HUDEP-2 (cell line): ENCODE measurements at regions not wholly inside any gene's neighbourhood (a gene's known extent, or its start where the extent isn't known, plus 50 kb on each side); places are given as distances from the start of the nearest gene placed in this dataset.
"Not testable (repeated sequence)": the region's sequence is repeated elsewhere in the genome, so short reads cannot be mapped to it uniquely, and the experiment has no call there.

Experiments
- DNase-seq, 76 experiments: peaks; one replicate each; lab custom pipeline; 2025; ENCODE audit not compliant: unreplicated experiment in 76 of 76; lab: John Stamatoyannopoulos, UW

GRCh38 chr15:95111969-95112368 is 880.6 kb downstream of the MCTP2 start:
- no peak for DNase-seq

- no peak for DNase-seq
Observed at GRCh38 chr15:95113041-95113440, 881.7 kb downstream of the MCTP2 start.

- DNase-seq, result no peak
Observed at GRCh38 chr15:95119041-95119610, 887.8 kb downstream of the MCTP2 start.

GRCh38 chr15:95120595-95120994 is 889.2 kb downstream of the MCTP2 start:
- DNase-seq, result no peak

- DNase-seq, result no peak
Observed at GRCh38 chr15:95121191-95121590, 889.8 kb downstream of the MCTP2 start.

GRCh38 chr15:95125803-95126202 is 894.4 kb downstream of the MCTP2 start:
- no peak for DNase-seq

- no peak for DNase-seq
Observed at GRCh38 chr15:95127356-95127755, 896.0 kb downstream of the MCTP2 start.

GRCh38 chr15:95129574-95129973 is 898.2 kb downstream of the MCTP2 start:
- no peak for DNase-seq

GRCh38 chr15:95131131-95131556 is 899.8 kb downstream of the MCTP2 start:
- DNase-seq, result no peak

GRCh38 chr15:95132774-95133173 is 901.4 kb downstream of the MCTP2 start:
- DNase-seq, result no peak

GRCh38 chr15:95134431-95135110 is 903.2 kb downstream of the MCTP2 start:
- no peak for DNase-seq

GRCh38 chr15:95138604-95139270 is 907.4 kb downstream of the MCTP2 start:
- no peak for DNase-seq

GRCh38 chr15:95141486-95141885 is 910.1 kb downstream of the MCTP2 start:
- DNase-seq, result no peak

- no peak for DNase-seq
Observed at GRCh38 chr15:95142531-95142930, 911.2 kb downstream of the MCTP2 start.

GRCh38 chr15:95146481-95146880 is 915.1 kb downstream of the MCTP2 start:
- no peak for DNase-seq

- no peak for DNase-seq
Observed at GRCh38 chr15:95148183-95148582, 916.8 kb downstream of the MCTP2 start.

GRCh38 chr15:95149036-95149435 is 917.7 kb downstream of the MCTP2 start:
- DNase-seq, result no peak

- no peak for DNase-seq
Observed at GRCh38 chr15:95149771-95150170, 918.4 kb downstream of the MCTP2 start.

- DNase-seq, result no peak
Observed at GRCh38 chr15:95150466-95150865, 919.1 kb downstream of the MCTP2 start.

GRCh38 chr15:95152741-95153140 is 921.4 kb downstream of the MCTP2 start:
- no peak for DNase-seq

GRCh38 chr15:95153201-95153600 is 921.8 kb downstream of the MCTP2 start:
- not testable (repeated sequence) for DNase-seq

GRCh38 chr15:95160316-95160715 is 929.0 kb downstream of the MCTP2 start:
- no peak for DNase-seq
